ENCODE measurements at regions not wholly inside any gene's neighbourhood (a gene's known extent, or its start where the extent isn't known, plus 50 kb on each side); places are given as distances from the start of the nearest gene placed in this dataset.
"Not testable (repeated sequence)": the region's sequence is repeated elsewhere in the genome, so short reads cannot be mapped to it uniquely, and the experiment has no call there.

DNA sequence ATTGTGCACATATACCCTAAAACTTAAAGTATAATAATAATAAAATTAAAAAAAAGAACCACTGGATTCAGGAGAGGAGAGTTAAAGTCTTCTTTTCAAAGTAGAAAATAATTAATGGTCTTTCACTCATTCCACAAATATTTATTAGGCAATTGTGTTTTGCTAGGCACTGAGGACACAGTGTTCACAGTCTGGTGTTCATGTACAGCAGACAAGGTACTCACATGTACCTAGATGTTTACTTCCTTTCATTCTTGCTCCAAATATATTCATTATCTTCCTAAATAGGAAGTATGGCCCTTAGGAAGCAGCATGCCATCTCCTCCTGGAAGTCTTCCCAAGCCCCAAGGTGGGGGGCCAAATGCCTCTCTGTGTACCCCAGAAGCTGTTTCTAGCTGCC is 265.0 kb downstream of the NPHP4 start:
- peaks cover 2% of the 10 kb centered on the region for H3K9me3 Mint-ChIP-seq (ENCODE audit: insufficient read depth)

DNA sequence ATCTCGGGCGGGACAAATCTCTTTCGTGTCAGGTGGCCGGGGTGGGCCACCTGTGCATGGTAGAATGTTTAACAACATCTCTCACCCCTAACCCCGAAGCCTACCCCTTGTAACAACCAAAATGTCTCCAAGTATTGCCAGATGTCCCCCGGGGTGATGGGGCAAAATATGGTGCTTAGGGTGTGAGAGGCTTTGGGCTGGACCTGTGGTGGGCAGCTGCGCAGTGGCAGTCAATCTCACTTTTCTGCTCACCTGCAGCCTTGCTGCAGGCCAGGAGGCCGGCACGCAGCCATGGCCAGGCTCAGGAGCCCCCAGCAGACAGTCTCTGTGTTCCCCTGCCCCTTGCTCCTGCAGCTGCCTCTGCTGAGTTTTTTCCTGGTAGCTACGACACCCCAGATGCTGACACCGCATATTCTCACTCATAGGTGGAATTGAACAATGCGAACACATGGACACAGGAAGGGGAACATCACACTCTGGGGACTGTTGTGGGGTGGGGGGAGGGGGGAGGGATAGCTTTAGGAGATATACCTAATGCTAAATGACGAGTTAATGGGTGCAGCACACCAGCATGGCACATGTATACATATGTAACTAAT is 265.5 kb downstream of the NPHP4 start:
- H3K4me1 ChIP-seq (ENCODE audit: control insufficient read depth in 2 of 2, insufficient read depth in 2 of 2, low read length in 2 of 2); H3K36me3 ChIP-seq (replicated peaks in 1 of 2; ENCODE audit: control extremely low read depth in 1 of 2, control insufficient read depth in 1 of 2, extremely low read depth in 1 of 2, insufficient read depth in 2 of 2, low read length in 1 of 2); H3K27me3 ChIP-seq (replicated peaks in 1 of 4; ENCODE audit: control extremely low read depth in 1 of 4, control insufficient read depth in 3 of 4, insufficient read depth in 4 of 4, low read length in 3 of 4); H3K9me3 ChIP-seq (ENCODE audit: control extremely low read depth in 1 of 3, control insufficient read depth in 2 of 3, insufficient read depth in 1 of 3, low read length in 2 of 3); CTCF ChIA-PET; H3K9me3 Mint-ChIP-seq (ENCODE audit: insufficient read depth); H3K9ac ChIP-seq (ENCODE audit: low read length); H4K20me1 ChIP-seq (ENCODE audit: control insufficient read depth, insufficient read depth, low read length, poor library complexity, severe bottlenecking); H3K4me3 Mint-ChIP-seq; H3K4me3 ChIP-seq (ENCODE audit: control extremely low read depth in 1 of 5, extremely low read depth in 1 of 5, insufficient read depth in 1 of 5, low read depth in 2 of 5, low read length in 4 of 5); H3K27me3 Mint-ChIP-seq; H3K27ac ChIP-seq (ENCODE audit: low read length in 2 of 2); POLR2A ChIA-PET; H3K4me1 Mint-ChIP-seq; H3K27ac Mint-ChIP-seq; H3K79me2 ChIP-seq (ENCODE audit: control insufficient read depth, insufficient read depth, low read length); DNase-seq; ATAC-seq (ENCODE audit: low read depth); H3K4me2 ChIP-seq (replicated peaks; ENCODE audit: low read depth, low read length, poor library complexity, severe bottlenecking); intact Hi-C loops (cut with micrococcal nuclease); H2AFZ ChIP-seq (ENCODE audit: insufficient read depth, low read depth, low read length, poor library complexity, severe bottlenecking): not testable (repeated sequence)
- WGBS (ENCODE audit: insufficient coverage): 62% methylated on average over 4 of the region's 13 CpGs

More for the DNA sequence above, 265.0 kb downstream of the NPHP4 start:
- Histone ChIP-seq H3K27me3 (replicated peaks in 1 of 4; ENCODE audit: control extremely low read depth in 1 of 4, control insufficient read depth in 3 of 4, insufficient read depth in 4 of 4, low read length in 3 of 4) (no peaks in the 10 kb centered on the region), H3K9ac (ENCODE audit: low read length) (no peak overlapping the region), H3K4me3 (ENCODE audit: control extremely low read depth in 1 of 5, extremely low read depth in 1 of 5, insufficient read depth in 1 of 5, low read depth in 2 of 5, low read length in 4 of 5) (no peak overlapping the region), H3K4me1 (ENCODE audit: control insufficient read depth in 2 of 2, insufficient read depth in 2 of 2, low read length in 2 of 2) (no peaks in the 10 kb centered on the region), H3K36me3 (replicated peaks in 1 of 2; ENCODE audit: control extremely low read depth in 1 of 2, control insufficient read depth in 1 of 2, extremely low read depth in 1 of 2, insufficient read depth in 2 of 2, low read length in 1 of 2) (no peaks in the 10 kb centered on the region), H4K20me1 (ENCODE audit: control insufficient read depth, insufficient read depth, low read length, poor library complexity, severe bottlenecking) (no peaks in the 10 kb centered on the region), H2AFZ (ENCODE audit: insufficient read depth, low read depth, low read length, poor library complexity, severe bottlenecking) (no peak overlapping the region), H3K4me2 (replicated peaks; ENCODE audit: low read depth, low read length, poor library complexity, severe bottlenecking) (no peak overlapping the region), H3K79me2 (ENCODE audit: control insufficient read depth, insufficient read depth, low read length) (no peaks in the 10 kb centered on the region), H3K27ac (ENCODE audit: low read length in 2 of 2) (no peak overlapping the region), H3K9me3 (ENCODE audit: control extremely low read depth in 1 of 3, control insufficient read depth in 2 of 3, insufficient read depth in 1 of 3, low read length in 2 of 3) (peaks cover 0 to 8% (median 0%) of the 10 kb centered on the region in 3 donors)
- CTCF ChIA-PET: no interaction called here
- no peaks in the 10 kb centered on the region for H3K4me1 Mint-ChIP-seq
- H3K27me3 Mint-ChIP-seq: no peaks in the 10 kb centered on the region
- TF ChIP-seq, protein P1, sequence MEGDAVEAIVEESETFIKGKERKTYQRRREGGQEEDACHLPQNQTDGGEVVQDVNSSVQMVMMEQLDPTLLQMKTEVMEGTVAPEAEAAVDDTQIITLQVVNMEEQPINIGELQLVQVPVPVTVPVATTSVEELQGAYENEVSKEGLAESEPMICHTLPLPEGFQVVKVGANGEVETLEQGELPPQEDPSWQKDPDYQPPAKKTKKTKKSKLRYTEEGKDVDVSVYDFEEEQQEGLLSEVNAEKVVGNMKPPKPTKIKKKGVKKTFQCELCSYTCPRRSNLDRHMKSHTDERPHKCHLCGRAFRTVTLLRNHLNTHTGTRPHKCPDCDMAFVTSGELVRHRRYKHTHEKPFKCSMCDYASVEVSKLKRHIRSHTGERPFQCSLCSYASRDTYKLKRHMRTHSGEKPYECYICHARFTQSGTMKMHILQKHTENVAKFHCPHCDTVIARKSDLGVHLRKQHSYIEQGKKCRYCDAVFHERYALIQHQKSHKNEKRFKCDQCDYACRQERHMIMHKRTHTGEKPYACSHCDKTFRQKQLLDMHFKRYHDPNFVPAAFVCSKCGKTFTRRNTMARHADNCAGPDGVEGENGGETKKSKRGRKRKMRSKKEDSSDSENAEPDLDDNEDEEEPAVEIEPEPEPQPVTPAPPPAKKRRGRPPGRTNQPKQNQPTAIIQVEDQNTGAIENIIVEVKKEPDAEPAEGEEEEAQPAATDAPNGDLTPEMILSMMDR (IDR thresholded peaks at IDR 0.05): no peak
- no peak for TF ChIP-seq EZH2 (IDR thresholded peaks at IDR 0.05; ENCODE audit: borderline replicate concordance, insufficient read depth, low read depth, low read length, poor library complexity, severe bottlenecking)
- H3K27ac Mint-ChIP-seq: no peak overlapping the region
- DNase-seq (no peak), ATAC-seq (ENCODE audit: low read depth) (no peak)
- intact Hi-C loops (cut with micrococcal nuclease): no loop called here
- POLR2A ChIA-PET: no interaction called here
- H3K4me3 Mint-ChIP-seq: no peak overlapping the region
